HG02973 (cell line): ENCODE measurements at regions not wholly inside any gene's neighbourhood (a gene's known extent, or its start where the extent isn't known, plus 50 kb on each side); places are given as distances from the start of the nearest gene placed in this dataset.

Experiments used
- ATAC-seq: cut with Tn5 transposase; IDR thresholded peaks from one replicate; pipeline ENCODE4 v1.9.1; 2021; ENCODE audit warnings: moderate library complexity; ENCODE audit not compliant: unreplicated experiment

DNA sequence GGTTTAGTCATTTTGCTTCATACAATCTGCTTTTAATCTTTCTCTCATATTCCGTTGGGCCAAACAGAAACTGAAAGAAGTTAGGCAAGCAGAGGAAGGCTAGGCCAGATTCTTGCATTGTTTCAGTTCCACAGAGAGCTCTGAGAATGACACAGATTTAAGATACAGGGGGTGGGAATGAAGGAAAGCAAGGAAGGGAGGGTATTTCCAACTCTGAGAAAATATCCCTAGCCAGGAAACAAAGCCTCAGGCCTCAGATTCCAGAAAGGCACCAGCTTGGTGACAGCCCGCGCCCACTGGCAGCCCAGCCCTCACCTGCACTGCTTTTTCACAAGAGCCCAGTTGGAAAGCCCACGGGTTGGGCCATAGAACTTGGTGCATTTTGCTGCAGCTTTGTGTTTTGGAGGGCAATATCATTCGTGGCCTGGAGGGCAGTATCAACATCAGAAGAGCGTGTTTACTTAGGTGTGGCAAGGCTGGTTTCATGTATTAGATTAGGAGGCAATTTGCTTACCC, 63.5 kb downstream of the ENC1 start:
- ATAC-seq = peak; percentile 64

DNA sequence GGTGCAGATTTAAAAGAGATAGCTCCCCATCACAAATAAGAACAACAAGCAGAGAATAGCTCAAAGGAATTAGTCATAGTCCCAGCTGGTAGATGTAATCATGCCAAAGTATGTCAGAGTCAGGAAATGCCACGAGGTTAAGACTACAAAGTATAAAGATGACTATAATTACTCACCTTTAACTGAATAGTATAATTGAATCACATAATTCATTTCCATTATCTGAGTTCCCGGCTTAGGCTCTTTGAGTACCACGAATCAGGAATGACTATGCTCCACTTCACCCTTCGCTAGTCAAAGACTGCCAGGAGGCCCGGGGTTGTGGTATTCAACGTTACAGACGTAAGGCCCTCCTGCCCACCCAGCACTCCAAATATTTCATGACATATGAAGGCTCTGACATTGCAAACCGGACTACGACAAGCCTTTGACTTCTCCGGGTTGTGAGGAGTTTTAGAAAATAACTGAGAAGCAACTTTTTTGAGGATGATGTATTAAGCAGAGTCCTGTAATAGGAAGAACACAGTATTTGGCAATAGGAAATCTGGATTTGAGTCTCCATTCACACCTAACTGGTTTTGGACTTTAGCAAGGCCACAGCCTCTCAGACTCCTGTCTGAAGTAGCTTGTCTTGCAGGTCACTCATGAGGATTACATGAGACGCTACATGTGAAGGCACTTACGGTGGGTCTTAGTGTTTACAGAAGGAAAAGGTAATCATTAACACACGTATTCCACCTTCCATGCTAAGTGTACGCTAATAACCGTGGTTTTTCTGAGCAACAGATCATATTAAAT, 64.6 kb downstream of the ENC1 start:
- no peak for ATAC-seq

DNA sequence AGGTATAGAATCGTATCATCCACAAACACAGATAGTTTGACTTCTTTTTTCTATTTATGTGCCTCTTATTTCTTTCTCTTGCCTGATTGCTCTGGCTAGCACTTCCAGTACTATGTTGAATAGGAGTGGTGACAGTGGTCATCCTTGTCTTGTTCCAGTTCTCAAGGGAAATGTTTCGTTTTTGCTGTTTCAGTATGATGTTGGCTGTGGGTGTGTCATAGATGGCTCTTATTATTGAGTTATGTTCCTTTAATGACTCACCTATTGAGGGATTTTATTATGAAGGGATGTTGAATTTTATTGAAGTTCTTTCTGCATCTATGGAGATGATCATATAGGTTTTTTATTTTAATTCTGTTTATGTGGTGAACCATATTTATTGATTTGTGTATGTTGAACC, 70.3 kb downstream of the ENC1 start:
- ATAC-seq = no peak

DNA sequence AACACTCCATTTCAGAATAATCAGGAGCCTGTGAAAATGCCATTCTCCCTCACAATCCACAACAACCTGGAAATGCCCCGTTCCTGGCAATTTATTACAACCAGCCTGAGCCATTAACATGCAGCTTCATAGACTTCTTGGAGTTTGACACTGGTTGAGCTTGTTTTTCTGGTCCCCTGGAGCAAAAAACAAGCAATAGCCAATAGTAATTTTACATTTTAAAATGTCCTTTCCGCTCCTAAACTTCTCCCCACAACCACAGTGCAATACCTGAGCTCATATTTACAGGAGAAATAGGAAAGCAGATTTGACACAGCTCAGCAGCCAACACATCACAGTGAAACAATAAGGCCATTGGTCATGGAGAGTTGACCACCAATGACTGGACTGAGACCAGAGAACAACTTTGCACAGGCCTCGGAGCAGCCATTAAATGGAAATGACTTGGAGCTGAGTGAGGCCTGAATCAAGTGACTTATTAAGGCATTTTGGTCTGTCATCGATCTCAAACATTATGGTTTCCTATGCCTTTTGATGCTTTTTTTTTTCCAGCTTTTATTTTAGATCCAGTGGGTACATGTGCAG, 73.0 kb downstream of the ENC1 start:
- no peak for ATAC-seq

DNA sequence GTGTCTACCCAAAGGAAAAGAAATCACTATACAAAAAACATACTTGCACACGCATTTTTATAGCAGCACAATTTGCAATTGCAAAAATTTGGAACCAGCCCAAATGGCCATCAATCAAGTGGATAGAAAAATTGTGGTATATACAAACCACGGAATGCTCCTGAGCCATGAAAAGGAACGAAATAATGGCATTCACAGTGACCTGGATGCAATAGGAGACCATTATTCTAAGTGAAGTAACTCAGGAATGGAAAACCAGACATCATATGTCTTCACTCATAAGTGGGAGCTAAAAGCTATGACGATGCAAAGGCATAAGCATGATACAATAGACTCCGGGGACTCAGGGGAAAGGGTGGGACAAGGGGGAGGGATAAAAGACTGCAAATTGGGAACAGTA, 78.4 kb downstream of the ENC1 start:
- ATAC-seq = no peak

DNA sequence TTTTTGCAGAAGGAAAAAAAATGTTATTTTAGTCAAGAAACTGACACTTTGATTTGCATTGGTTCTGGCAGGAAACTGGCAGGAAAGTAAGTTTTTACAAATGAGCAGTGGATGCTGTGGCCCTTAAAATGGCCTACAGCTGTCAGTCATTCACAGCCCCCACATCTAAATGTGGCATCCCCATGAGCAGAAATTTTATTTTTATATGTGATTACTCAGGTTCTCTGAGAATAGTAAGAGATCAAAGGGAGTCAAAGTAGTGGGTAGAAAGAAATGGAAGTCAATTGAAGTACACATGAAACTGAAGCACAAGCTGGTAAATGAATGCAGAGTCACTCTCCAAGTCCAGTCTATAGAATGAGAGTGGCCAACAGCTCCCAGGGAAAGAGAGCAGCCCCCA, 80.3 kb downstream of the ENC1 start:
- ATAC-seq = no peak

DNA sequence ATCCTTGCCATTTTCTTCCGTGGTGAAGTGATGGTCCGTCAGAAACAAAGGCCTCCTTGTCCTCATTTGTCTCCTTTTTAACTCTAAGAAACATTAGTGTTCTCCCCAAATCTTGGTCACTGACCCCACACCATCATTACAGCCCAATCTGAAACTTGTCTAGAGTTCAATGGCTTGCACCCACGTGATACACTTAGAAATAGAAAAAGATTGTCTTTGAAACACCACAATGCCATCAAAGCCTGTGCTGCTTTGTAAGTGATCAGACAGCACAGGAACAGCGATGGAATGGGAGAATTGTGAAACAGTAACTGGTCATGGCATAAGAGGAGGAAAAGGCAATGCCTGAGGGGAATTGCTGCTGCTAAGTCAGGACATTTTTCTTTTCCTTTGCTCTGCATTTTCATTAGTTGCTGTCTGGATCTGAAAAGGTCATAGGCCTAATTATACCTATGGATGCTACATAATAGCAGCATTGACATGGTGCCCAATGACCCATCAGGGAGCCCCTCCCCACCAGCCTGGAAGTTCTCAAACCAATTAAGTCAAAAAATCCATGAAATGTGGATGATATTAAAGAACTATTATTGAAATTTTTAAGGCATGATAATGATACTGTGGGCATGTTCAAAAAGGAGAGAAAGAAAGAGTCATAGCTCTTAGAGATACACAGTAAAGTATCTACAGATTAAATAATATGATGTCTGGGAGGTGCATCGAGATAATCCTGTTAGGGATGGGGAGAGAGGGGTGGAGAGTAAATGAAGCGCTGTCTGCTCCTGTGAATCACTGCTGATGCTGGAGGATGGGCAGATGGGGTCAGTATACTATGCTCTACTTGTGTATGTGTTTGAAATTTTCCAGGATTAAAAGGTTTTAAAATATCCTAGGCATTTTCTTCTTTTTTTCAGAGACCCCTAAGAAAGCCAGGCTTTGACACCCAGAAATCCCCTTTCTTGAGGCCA, 83.6 kb downstream of the ENC1 start:
- ATAC-seq = no peak

DNA sequence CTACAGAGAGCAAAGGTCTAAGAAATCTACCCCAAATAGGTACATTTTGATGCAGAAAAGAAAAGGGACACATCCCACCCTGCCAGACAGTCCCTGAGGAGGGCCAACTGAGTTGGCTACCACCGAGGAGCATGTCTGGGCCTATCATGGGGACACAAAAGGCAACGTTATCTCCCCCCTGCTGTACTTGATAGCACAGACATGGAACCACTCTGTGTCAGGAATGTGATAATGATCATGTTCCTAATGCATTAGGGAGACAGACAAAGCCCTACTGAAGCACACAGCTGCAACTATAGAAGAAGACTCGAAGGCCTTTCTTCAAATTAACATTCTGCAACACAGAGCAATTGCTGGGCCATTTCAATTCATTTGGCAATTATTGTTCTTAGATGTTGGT, 84.5 kb downstream of the ENC1 start:
- no peak for ATAC-seq

DNA sequence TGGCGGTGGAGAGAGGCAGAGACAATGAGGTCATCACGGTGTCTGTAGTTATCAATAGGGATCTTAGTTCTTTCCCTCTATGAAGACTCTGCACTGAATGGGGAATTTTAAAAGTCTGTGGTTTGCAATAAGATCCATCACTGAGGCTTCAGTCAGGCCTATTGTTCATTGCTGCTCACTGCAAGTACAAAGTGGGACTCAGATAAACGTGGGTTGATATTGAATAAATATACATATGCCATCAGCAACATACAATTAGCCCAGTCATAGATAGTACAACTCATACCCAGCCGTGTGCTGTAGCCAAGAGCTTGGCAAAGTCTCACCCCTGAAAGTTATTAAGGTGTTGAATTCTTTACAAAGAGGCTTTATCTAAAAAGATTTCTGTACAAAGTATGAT, 88.4 kb downstream of the ENC1 start:
- ATAC-seq = no peak

DNA sequence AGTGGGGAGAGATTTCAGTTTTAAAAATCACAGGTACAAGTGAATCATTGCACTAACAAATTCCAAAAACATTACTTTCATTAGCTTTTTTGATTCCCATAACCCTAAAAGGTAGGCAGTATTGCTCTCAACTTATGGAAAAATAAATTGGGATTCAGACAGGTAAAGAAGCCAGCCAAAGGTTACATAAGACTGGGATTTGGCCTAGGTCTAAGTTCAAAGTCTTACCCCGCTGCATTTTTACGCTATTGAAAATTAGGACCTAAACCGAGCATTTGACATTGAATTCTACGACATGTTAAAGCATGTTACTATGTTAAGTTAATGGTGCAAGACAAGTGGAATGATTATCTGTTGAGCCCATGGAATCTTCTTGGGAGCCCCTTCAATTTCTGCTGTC, 89.6 kb downstream of the ENC1 start:
- no peak for ATAC-seq

DNA sequence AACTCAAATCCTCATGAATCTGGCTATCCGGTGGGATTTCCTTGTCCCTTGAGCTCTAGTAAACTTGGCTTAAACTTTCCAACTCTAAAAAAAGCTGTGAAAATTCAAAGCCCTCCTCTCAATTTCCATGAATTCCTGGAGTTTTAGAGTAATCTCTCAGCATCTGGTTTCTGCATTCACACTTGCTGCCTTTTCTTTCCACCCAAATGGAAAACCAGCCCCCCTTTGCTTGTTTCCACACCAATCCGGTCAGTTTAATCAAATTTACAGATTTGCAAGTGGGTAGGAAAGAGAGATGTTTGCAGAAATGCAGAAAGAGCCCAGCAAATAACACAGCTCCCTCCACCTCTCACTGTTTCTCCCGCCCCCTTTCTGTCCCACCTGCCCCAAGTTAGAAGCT, 91.1 kb downstream of the ENC1 start:
- no peak for ATAC-seq

DNA sequence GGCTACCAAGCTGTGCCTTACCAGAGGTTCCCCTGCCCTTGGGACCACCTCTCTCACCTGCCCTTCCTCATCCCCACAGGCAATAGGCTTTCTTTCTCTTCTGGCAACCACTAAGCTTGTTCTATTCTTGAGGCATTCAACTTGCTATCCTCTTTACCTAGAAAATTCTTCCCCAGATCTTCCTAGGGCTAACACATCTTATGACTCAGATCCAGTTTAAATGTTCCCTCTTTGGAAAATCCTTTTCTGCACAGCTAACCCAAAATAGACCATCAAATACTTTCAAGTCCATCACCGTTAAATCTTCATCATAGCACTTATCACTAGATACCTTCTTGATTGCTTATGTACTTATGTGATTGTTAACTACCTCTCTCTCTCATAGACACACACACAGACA, 93.7 kb downstream of the ENC1 start:
- ATAC-seq = no peak

DNA sequence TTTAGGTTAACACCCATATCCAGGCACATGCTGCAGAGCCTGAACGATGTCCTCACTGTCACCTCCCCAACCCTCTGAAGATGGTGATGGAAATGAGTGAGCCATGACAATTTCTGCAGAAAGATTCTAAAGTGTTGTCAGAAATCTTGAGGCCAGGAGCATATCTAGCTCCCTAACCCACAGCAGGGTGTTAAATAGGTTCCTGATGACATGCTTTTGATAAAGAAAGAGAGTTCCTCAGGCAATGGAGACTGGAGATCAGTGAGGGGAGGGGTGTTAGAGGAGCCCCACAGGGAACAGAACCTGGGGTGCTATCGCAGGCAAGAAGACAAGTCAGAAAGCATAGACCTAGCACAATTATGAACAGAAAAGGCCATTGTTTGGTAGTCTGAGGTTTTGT, 95.7 kb downstream of the ENC1 start:
- no peak for ATAC-seq

DNA sequence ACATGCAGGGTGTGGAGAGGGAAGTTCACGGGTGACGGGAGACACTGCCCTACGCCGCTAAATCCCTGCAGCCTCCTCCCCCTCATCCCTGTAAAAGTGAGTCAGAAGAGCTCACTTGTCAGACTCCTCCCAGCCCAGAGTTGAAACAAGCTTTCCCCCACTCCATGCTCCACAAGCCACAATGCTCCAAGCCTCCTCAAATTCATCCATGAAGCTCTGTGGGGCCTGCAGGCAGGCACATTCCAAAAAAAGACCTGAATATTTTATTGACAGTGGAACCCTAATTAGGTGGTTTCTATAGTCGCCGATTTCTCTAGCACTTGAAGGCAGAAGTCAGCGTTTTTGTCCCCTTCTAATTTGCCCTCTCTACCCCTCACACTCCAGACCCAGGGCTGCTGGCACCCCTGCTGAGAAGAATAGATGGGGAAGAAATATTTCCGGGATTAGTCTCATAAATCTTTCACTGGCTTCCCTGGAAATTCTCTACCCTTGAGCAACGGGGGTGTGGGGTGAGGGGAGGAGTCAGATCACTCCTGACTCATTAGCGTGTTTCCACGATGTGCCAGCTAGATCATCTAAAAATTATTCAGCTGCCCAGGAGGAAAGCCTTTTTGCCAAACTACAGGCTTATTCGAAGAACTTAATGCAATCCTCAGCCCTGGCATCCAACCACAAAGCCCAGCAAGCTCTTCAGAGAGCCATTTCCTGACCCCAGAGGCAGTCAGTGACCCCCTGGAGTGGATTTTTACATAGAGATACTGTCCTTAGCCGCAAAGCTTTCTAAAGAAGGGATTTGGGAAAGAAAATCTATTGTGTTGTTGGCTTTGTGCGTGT, 97.1 kb downstream of the ENC1 start:
- no peak for ATAC-seq

DNA sequence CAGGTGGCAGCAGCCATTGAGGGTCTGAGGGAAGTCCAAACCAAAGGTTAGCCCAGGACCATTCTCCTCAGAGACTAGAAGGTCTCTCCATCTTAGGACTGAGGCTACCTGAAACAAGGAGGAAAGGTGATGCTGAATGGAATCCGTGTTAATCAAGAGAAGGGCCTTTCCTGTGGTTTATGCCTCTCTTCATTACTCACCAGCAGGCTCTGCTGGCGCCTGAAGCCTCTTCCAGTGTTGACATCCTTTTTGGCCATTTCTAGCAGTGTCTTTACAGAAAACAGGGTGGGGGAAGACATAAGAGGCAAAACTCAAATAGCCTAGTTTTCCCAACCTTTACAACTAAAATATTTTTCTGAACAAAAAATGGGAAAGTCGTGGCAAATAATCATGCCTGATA, 98.0 kb downstream of the ENC1 start:
- no peak for ATAC-seq

DNA sequence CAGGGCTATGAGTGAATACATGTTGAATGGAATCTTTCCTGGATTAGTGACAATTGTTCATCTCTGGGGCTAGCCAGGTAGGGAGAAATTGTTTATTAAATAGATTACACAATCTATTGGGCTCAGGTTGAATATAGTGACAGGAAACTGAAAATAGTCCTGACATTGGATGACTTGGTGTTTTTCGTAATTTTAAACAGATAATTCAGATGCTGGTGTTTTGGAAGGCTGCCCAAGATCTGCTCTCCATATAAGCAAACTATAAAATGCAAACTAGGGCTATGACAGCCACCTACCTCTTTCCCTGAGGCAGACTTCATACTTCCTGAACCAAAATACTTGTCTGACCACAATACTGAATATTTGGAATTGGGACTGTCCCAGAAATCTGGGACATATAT, 99.1 kb downstream of the ENC1 start:
- no peak for ATAC-seq

DNA sequence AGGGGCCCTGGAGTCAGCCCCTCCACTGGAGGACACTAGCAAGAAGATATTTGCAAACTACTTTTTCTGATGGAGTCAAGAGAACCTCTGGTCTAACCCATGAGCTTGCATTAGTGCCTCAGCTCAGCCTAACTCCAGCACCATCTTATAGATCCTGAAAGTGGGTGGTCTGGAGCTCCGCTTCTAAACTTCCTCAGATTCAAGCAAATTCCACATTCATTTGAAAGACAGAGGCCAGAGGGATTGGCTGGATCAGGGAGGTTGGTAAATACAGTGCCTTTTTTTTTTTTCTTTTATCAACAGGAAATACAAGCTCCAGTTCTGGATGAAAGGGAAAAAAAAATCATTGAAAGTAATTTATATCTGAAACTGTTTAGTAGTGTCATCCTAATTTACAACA, 99.9 kb downstream of the ENC1 start:
- no peak for ATAC-seq

DNA sequence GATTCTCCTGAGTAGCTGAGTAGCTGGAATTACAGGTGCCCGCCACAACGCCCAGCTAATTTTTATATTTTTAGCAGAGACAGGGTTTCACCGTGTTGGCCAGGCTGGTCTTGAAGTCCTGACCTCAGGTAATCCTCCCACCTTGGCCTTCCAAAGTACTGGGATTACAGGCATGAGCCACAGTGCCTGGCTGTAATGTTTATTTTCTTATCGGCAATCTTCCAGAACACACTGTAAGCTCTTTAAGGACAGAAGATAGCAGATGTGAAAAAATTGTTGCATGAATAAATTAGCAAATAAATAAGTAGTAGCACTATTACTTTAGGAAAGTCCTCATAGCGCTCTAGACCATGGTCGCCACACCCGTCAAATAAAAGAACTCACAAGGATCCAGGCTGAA, 100.5 kb downstream of the ENC1 start:
- ATAC-seq = no peak

DNA sequence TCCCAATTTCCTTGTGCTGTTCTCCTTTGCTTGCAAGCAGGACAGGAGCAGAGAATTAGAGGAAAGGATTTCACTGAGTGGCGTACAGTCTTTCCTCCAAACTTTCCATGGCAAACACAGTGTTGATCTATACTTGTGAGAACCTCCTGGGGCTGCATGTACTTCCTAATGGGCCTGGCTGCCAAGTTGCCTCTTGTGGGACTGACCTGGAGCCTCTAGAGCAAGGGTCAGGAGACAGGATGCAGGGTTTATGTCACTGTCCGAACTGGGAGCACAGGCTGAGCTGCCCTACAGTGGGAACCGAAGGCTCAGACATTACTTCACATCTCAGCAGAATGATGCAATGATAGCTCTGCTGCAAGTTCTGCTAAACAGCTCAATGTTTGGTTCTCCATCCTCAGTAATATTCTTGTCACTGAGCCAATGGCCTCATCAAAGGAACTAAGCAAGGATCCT, 102.3 kb downstream of the ENC1 start:
- no peak for ATAC-seq

DNA sequence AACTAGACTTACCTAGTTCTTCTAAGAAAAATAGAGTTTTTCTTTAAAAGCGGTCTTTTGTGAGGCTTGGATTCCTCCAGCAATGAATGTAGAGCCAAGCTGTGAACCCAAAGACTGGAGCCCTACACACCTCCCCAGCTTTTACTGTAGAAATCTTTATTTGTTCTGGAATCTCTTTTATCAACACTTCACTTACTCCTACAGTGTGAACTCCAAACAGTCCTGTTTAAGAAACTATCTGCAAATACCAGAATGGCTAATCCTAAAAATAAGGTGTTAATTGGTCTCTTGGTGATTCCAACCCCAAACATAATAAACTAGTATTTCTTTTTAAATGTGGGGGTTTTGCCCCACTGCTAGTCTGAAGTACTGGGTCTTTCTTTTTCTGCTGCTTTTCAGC, 103.9 kb downstream of the ENC1 start:
- no peak for ATAC-seq

DNA sequence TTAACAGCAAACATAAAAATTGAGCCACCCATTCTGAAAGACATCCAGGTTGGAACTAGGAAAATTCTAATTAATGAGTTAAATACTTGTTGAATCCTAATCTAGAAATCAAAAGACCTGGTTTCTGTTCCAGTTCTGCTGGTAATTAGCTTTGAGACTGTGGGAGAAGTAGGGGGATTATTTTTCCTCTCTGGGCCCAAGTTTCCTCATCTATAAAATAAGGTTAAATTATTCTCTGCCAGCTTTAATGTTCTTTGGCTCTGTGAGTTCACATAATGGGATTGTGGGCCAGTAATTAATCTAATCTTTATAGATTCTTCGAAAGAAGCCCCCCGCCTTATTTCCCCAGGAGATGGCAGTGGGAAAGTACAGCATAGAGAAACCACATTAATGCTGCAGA, 104.6 kb downstream of the ENC1 start:
- ATAC-seq = no peak
